Left colon (tissue), 2 donors: ENCODE measurements at regions not wholly inside any gene's neighbourhood (a gene's known extent, or its start where the extent isn't known, plus 50 kb on each side); places are given as distances from the start of the nearest gene placed in this dataset.
"Not testable (repeated sequence)": the region's sequence is repeated elsewhere in the genome, so short reads cannot be mapped to it uniquely, and the experiment has no call there.

ENCODE experiments used
- ATAC-seq: fragments of 200-7000 bp; cut with Tn5 transposase; one replicate; pipeline ENCODE4 v1.9.1; 2020; ENCODE audit warnings: mild to moderate bottlenecking, moderate library complexity
- DNase-seq, 2 donors: peaks; one replicate each; pipeline ENCODE4 v3.0.0-alpha.2; 2020
- intact Hi-C, 2 donors: fragments of 100-400 bp; cut with DNase I in 1 of 2; cut with micrococcal nuclease in 1 of 2; formaldehyde crosslinking; loops; one replicate each; pipeline versions ENCODE4 v1.11.2 to v1.14.0; 2022; cut with DNase I, micrococcal nuclease
- donor health status: DM: no; HTN: no; CAD: no.
- donor health status: DM: yes; HTN: yes; CAD: no.

DNA sequence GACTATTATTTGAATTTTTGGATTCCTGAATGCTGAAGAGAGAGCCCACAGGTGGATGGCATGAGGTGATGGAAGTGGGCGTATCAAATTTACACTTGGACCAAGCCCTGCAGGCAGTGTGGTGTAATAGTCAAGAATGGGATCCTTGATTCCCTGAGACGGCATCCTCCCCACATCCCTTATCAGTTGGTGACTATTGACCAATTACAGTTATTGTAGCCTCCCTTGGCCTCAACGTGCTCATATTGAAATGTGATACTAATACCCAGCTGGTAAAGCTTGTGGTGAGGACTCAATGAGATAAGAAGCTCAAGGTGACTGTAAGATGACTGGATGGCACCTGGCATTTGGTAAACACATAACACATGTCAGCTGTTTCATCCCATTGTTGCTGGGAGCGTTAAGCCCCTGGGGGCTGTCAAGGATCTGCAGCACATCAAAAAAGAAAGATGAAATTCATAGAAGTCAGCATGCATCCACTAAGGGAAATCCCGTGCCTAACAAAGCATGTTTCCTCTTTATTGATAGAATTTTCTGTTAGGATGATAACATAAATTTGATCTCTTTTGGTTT lies 65.6 kb upstream of the IRX2 start:
- intact Hi-C loops: no loop called here
- ATAC-seq (no peak), DNase-seq (no peak)

DNA sequence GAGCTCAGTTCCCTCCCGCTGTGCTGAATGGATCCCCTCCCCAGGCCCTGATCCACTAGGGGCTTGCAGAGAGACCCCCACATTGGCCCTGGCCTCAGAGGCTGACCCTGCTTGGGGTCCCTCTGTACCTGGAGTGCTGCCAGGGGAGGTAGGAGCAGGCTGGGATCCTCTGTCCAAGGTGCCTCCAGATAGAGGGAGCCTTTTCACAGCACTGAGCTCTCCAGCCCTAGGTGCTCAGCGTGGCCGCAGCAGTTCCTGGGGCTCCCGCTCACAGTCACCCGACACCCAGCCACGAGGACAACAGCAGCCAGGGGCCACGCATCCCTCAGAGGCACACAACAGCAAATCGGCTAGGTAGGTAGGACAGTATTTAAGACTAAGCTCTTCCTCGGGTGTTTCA lies 62.2 kb upstream of the IRX2 start:
- intact Hi-C loops: no loop called here
- no peak for ATAC-seq
- no peak for DNase-seq

DNA sequence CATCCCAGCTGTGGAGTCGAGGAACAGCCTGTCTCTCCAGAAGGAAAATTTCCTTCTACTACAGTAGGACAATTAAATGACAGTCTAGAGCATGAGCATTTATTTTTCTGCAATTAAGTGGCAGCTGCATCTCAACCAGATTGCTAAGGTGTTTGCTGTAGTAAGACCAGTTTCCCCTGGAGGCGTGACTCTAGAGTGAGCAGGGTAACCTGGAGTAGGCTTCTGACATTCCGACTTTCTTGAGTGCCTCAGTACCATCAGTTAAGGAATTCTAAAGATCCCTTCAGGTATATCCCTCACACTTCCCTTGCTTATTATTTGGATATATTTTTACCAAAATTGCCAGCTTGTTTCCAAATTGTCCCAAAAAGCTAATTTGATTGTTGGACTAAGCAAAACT lies 59.2 kb upstream of the IRX2 start:
- ATAC-seq (no peak), DNase-seq (no peak)
- intact Hi-C loops: no loop called here

DNA sequence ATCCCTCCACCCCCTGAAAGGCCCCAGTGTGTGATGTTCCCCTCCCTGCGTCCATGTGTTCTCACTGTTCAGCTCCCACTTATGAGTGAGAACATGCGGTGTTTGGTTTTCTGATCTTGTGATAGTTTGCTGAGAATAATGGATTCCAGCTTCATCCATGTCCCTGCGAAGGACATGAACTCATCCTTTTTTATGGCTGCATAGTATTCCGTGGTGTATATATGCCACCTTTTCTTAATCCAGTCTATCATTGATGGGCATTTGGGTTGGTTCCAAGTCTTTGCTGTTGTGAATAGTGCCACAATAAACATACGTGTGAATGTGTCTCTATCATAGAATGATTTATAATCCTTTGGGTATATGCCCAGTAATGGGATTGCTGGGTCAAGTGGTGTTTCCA lies 55.8 kb upstream of the IRX2 start:
- intact Hi-C loops, ATAC-seq, DNase-seq: not testable (repeated sequence)

DNA sequence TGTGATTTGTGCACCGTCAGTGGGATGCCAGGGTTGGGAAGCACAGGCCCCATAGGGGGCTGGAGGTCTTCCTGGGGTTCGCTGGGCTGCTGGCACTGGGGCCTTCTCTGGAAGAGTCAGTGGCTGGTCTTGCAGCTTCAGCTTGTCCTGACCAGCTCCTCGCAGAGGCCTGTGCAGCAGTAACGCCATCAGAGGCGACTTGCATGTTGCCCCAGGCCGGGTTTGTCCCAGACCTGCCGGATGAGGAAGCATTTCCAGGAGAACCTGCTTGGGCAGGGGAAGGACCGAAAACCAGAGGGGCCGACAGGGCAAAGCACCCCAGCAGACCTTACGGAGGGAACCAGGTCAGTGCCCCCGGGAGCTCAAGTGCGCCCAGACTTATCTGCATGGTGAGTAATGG lies 54.7 kb upstream of the IRX2 start:
- intact Hi-C loops: no loop called here
- ATAC-seq (no peak), DNase-seq (no peak)

DNA sequence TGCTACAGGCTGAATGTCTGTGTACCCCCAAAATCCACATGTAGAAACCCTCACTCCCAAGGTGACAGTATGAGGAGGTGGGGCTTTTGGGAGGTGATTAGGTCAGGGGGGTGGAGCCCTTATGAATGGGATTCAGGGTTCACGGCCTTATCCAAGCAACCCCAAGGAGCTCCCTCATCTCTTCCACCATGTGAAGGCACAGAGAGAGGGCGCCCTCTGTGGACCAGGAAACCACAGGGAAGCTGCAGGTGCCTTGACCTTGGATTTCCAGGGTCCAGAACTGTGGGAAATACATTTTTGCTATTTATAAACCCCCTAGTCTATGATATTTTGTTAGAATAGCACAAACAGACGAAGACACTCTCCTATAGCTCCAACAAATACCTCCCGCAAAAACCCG lies 53.6 kb upstream of the IRX2 start:
- ATAC-seq (no peak), DNase-seq (no peak)
- intact Hi-C loops: no loop called here

DNA sequence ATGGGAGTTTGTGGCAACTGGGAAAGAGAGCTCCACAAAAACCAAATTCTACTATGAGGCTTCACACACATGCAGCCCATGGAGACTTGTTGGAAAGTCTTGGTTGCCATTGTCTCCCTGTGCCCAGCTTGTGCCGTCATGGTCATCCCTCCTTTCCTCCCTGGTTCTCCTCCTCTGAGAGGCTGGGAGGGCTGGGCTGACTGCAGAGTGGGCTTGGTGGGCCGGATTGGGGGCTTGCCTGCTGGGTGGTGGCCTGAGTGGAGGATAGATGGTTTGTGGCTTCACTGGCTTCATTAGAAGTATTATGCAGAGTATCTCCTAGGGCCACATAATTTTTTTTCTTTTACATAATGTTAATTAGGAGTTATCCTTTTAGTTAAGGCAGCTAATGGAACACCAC lies 52.3 kb upstream of the IRX2 start:
- DNase-seq (no peak), ATAC-seq (no peak)
- intact Hi-C loops: no loop called here

DNA sequence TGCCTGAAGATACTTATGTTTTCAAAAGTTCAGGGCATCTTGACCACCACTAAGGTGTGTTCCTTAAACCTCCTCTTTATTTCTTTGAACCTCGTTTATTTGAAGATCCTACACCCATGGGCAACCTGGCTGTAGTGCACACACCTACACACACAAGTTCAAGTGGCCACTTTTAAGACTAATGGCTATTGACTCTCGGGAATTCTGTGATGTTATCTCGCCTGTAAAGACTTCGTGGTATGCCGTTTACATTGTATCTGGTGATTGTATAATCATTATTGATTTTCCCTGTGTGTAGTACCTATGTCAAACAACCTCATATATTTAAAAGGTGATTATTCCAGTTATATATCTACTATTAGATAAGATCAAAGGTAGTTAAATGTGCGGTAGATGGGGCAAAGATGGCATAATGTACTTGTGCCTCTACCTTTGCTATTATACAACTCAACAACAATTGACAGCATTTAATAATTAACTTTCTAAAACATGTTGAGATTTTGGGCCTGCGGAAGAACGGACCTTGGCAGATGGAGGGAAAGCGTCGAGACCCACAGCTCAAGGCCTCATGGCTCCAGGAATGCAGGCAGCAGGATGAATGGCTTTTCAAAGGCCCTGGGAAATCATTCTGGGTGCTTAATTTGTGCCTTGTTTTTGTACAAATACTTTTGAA lies 51.4 kb upstream of the IRX2 start:
- DNase-seq: no peak
- ATAC-seq: no peak
- intact Hi-C loops: no loop called here

DNA sequence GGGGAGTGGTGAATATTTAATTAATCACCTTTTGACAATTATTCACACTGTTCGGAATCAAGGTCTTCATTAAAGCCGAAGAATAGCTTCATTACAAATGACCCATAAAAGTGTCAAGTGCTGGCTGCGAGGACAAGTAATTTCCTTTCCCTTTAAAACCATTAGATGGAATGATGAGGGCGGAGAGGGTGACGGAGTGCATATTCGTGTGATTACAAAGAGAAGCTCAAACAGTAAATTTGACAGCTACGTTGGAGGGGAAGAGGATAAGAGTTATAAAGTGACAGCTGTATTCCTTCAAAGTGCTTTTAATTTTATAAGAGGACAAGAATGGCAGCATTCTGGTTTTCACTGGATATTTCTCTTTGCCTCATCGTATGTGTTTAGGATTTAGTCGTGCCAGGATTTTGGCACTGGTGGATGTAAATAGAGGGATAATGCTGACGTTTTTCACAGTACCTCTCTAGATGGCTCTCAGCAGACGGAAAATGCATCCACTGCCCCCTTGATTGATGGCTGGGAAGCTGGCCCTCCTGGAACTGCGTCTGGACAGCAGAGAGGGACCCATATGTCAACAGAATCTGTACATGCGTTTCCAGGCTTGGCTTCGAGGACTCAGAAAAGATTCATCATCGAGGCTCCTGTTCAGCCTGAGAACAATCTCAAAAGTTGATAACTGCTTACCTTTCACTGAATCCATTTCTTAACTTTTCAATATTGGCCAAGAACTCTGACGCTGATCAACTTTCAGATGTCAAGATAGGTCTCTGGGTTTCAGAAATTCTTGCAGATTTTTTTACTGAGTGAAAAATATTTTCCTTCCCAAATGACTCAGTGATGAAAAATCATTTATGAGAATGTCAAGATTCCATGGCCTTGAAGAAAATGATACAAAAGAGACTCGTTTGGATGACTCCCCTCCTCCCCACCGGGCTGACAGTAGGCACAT lies 50.4 kb upstream of the IRX2 start:
- no peak for DNase-seq
- intact Hi-C loops: no loop called here
- ATAC-seq: no peak
